ENCODE measurements at regions not wholly inside any gene's neighbourhood (a gene's known extent, or its start where the extent isn't known, plus 50 kb on each side); places are given as distances from the start of the nearest gene placed in this dataset.

GRCh38 chr15:35834866-35835265 is 288.9 kb upstream of the DPH6 start:
- TF ChIP-seq POLR2AphosphoS5 (IDR thresholded peaks at IDR 0.05; ENCODE audit: low read depth, low read length) (no peak), TCF7L2 (IDR thresholded peaks at IDR 0.05; ENCODE audit: low read depth, low read length) (no peak), CTCF (IDR thresholded peaks at IDR 0.05) (no peak), REST (IDR thresholded peaks at IDR 0.05; ENCODE audit: insufficient read depth in 1 of 2, low read depth in 2 of 2, low read length in 1 of 2) (no peak)

Measured in Panc1 (cell line).